Lower leg skin (tissue), 3 donors: ENCODE measurements at regions not wholly inside any gene's neighbourhood (a gene's known extent, or its start where the extent isn't known, plus 50 kb on each side); places are given as distances from the start of the nearest gene placed in this dataset.

ENCODE experiments used
- CTCF ChIP-seq, 3 donors: fragments of 450-650 bp; IDR thresholded peaks; one replicate each; pipeline ENCODE4 v1.5.1; 2016; ENCODE audit warnings: antibody characterized with exemption in 3 of 3, mild to moderate bottlenecking in 3 of 3, moderate library complexity in 2 of 3
- POLR2A ChIP-seq, 2 donors: fragments of 450-650 bp; IDR thresholded peaks; one replicate each; pipeline ENCODE4 v1.6.1; 2016 to 2017; ENCODE audit warnings: antibody characterized with exemption in 2 of 2, mild to moderate bottlenecking in 1 of 2, moderate library complexity in 1 of 2

- no peak for TF ChIP-seq CTCF (IDR thresholded peaks at IDR 0.05)
- TF ChIP-seq POLR2A (IDR thresholded peaks at IDR 0.05), result no peak
Observed at GRCh38 chr5:56620903-56621677, 194.3 kb upstream of the MAP3K1 start.
